ENCODE measurements at regions not wholly inside any gene's neighbourhood (a gene's known extent, or its start where the extent isn't known, plus 50 kb on each side); places are given as distances from the start of the nearest gene placed in this dataset.

- DNase-seq = no peak
Measured at GRCh38 chr9:90368928-90369327, 273.7 kb downstream of the DIRAS2 start.

GRCh38 chr9:90379771-90380170 lies 262.9 kb downstream of the DIRAS2 start:
- DNase-seq = no peak

- no peak for DNase-seq
Measured at GRCh38 chr9:90385146-90385545, 257.5 kb downstream of the DIRAS2 start.

GRCh38 chr9:90393365-90394152 lies 249.1 kb downstream of the DIRAS2 start:
- DNase-seq = no peak

- no peak for DNase-seq
Measured at GRCh38 chr9:90394871-90395270, 247.8 kb downstream of the DIRAS2 start.

- no peak for DNase-seq
Measured at GRCh38 chr9:90400091-90400490, 242.5 kb downstream of the DIRAS2 start.

- DNase-seq = no peak
Measured at GRCh38 chr9:90408659-90409058, 234.0 kb downstream of the DIRAS2 start.

- DNase-seq = no peak
Measured at GRCh38 chr9:90419221-90419851, 223.3 kb downstream of the DIRAS2 start.

- DNase-seq = no peak
Measured at GRCh38 chr9:90420211-90420610, 222.4 kb downstream of the DIRAS2 start.

- DNase-seq = no peak
Measured at GRCh38 chr9:90420768-90421513, 221.7 kb downstream of the DIRAS2 start.

- DNase-seq = no peak
Measured at GRCh38 chr9:90421786-90422185, 220.8 kb downstream of the DIRAS2 start.

- DNase-seq = no peak
Measured at GRCh38 chr9:90423661-90424193, 218.9 kb downstream of the DIRAS2 start.

GRCh38 chr9:90428517-90428916 lies 214.1 kb downstream of the DIRAS2 start:
- no peak for DNase-seq

- DNase-seq = no peak
Measured at GRCh38 chr9:90432951-90433350, 209.7 kb downstream of the DIRAS2 start.

- no peak for DNase-seq
Measured at GRCh38 chr9:90433398-90433941, 209.2 kb downstream of the DIRAS2 start.

- DNase-seq = no peak
Measured at GRCh38 chr9:90441814-90442213, 200.8 kb downstream of the DIRAS2 start.

- DNase-seq = no peak
Measured at GRCh38 chr9:90442723-90443122, 199.9 kb downstream of the DIRAS2 start.

- DNase-seq = no peak
Measured at GRCh38 chr9:90444609-90445204, 197.9 kb downstream of the DIRAS2 start.

GRCh38 chr9:90445391-90445790 lies 197.2 kb downstream of the DIRAS2 start:
- no peak for DNase-seq

GRCh38 chr9:90446200-90446948 lies 196.2 kb downstream of the DIRAS2 start:
- DNase-seq = no peak

- no peak for DNase-seq
Measured at GRCh38 chr9:90447773-90448172, 194.9 kb downstream of the DIRAS2 start.

All from effector CD4-positive, alpha-beta T cell (primary cell).